Fibroblast of mammary gland (primary cell): ENCODE measurements at regions not wholly inside any gene's neighbourhood (a gene's known extent, or its start where the extent isn't known, plus 50 kb on each side); places are given as distances from the start of the nearest gene placed in this dataset.

Source experiments
- DNase-seq: peaks from one replicate; pipeline ENCODE4 v3.0.0-alpha.2; 2010; ENCODE audit warnings: low read depth
- H3K4me3 ChIP-seq: 2 replicates; pipeline ENCODE4 v1.5.1; 2011; ENCODE audit warnings: low read depth, mild to moderate bottlenecking, low read length, moderate library complexity; ENCODE audit not compliant: control insufficient read depth
- TF ChIP-seq, protein P1 (sequence below): conservative IDR thresholded peaks from 2 replicates; pipeline ENCODE4 v1.5.1; 2011; ENCODE audit warnings: low read depth, low read length, inconsistent platforms; ENCODE audit not compliant: control insufficient read depth, insufficient read depth

GRCh38 chr5:147177125-147177840 lies 57.5 kb upstream of the STK32A start:
- peak; percentile 74 for DNase-seq
- TF ChIP-seq, protein P1, sequence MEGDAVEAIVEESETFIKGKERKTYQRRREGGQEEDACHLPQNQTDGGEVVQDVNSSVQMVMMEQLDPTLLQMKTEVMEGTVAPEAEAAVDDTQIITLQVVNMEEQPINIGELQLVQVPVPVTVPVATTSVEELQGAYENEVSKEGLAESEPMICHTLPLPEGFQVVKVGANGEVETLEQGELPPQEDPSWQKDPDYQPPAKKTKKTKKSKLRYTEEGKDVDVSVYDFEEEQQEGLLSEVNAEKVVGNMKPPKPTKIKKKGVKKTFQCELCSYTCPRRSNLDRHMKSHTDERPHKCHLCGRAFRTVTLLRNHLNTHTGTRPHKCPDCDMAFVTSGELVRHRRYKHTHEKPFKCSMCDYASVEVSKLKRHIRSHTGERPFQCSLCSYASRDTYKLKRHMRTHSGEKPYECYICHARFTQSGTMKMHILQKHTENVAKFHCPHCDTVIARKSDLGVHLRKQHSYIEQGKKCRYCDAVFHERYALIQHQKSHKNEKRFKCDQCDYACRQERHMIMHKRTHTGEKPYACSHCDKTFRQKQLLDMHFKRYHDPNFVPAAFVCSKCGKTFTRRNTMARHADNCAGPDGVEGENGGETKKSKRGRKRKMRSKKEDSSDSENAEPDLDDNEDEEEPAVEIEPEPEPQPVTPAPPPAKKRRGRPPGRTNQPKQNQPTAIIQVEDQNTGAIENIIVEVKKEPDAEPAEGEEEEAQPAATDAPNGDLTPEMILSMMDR: no peak
- H3K4me3 ChIP-seq: no peak overlapping the region

- TF ChIP-seq, protein P1: no peak
- H3K4me3 ChIP-seq: no peak overlapping the region
- DNase-seq: no peak
These were observed 55.2 kb upstream of the STK32A start for GRCh38 chr5:147179562-147180147.

- TF ChIP-seq, protein P1: no peak
- DNase-seq: no peak
- no peak overlapping the region for H3K4me3 ChIP-seq
These were observed 54.1 kb upstream of the STK32A start for GRCh38 chr5:147180751-147181150.
